RCC 7860 (cell line): ENCODE measurements at regions not wholly inside any gene's neighbourhood (a gene's known extent, or its start where the extent isn't known, plus 50 kb on each side); places are given as distances from the start of the nearest gene placed in this dataset.
"Not testable (repeated sequence)": the region's sequence is repeated elsewhere in the genome, so short reads cannot be mapped to it uniquely, and the experiment has no call there.

ENCODE experiments used
- DNase-seq: peaks from one replicate; pipeline ENCODE4 v3.0.0-alpha.2; 2015; ENCODE audit warnings: low spot score
- FAIRE-seq: peaks from 2 replicates; lab custom pipeline; 2012; peaks lifted over from hg19 to GRCh38; lab: Jason Lieb, UNC

- no peak for DNase-seq
- FAIRE-seq, result no peak
Observed at GRCh38 chr17:74119965-74120364, 83.5 kb upstream of the RPL38 start.

- FAIRE-seq, result no peak
- DNase-seq, result no peak
Observed at GRCh38 chr17:74123350-74123749, 80.1 kb upstream of the RPL38 start.

- no peak for FAIRE-seq
- DNase-seq, result no peak
Observed at GRCh38 chr17:74123866-74124444, 79.5 kb upstream of the RPL38 start.

GRCh38 chr17:74125156-74125555 is 78.3 kb upstream of the RPL38 start:
- no peak for FAIRE-seq
- DNase-seq, result no peak

GRCh38 chr17:74126179-74126900 is 77.1 kb upstream of the RPL38 start:
- DNase-seq (no peak), FAIRE-seq (no peak)

DNA sequence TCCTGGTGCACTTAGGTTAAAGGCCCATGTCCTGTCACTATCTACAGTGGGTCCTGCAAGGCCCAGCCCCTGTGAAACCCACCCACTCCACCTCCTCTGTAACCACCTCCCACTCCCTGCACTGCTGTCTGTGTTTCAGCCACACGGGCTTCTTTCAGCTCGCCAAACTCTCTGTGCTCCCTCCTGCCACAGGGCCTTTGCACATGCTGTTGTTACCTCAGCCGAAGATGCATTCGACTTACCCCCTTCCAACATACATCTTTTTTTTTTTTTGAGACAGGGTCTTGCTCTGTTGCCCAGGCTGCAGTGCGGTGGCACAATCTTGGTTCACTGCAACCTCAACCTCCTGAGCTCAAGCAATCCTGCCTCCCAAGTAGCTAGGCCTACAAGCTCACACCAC is 76.5 kb upstream of the RPL38 start:
- FAIRE-seq (no peak), DNase-seq (no peak)

DNA sequence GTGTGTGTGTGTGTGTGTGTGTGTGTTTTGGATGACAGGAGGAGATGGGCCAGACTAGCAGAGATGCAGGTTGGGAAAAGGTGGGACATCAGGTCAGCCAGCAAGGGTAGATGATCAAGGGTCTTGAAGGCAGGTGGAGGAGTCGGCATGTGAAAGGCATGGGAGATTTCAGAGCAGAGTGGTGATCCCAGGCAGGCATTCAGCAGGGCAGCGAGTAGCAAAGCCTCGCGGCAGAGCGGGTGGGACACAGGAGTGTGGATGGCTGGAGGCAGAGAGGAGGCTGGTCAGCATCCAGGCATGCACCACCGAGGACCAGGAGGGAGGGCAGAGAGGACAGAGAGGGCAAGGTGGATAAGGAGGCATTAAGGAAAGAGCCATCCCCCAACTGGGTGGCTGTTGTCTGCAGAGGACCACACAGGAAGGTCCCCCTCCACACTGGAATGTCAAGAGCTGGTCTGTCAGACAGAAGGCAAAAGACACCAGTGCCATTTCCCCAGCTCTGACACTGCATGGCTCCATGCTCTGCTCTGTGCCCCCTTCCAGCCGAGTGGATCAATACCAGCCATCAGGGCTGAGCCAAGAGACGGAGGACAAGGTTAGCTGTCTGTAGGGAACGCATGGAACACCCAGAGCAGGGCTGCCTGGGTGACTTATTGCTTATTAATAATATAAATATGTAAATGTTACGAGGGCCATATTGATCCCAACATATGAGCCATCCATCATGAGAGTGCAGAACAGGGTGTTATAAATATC is 74.8 kb upstream of the RPL38 start:
- FAIRE-seq (no peak), DNase-seq (no peak)

DNA sequence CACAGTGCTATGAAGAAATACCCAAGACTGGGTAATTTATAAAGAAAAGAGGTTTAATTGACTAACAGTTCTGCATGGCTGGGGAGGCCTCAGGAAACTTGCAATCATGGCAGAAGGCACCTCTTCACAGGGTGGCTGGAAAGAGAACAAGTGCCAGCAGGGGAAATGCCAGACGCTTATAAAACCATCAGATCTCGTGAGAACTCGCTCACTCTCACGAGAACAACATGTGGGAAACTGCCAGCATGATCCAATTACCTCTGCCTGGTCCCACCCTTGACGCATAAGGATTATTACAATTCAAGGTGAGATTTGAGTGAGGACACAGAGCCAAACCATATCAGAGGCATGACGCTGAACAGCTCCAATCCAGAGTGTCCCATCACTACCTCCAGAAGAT is 73.7 kb upstream of the RPL38 start:
- not testable (repeated sequence) for FAIRE-seq

DNA sequence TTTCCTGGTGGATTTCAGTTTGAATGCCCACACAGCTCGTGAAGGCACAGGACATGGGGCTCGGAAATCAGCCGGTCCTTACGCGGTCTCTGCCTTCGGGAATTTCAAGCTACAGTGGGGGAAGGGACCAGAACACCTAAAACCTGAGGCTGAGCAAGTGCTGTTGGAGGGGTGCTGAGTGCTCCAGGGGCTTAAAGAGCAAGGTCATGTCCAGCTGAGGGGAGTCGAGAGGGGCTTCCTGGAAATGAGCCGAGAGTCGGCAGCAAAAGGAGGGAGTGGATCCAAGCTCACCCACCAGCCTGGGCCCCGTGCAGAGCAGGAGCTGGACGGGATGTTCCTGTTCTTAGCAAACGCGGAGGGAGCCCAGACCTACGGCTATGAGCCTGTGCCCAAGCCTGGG is 73.2 kb upstream of the RPL38 start:
- no peak for FAIRE-seq
- DNase-seq, result no peak

More for the DNA sequence above, 73.7 kb upstream of the RPL38 start:
- DNase-seq, result not testable (repeated sequence)

GRCh38 chr17:74130841-74131240 is 72.6 kb upstream of the RPL38 start:
- FAIRE-seq, result no peak
- no peak for DNase-seq

DNA sequence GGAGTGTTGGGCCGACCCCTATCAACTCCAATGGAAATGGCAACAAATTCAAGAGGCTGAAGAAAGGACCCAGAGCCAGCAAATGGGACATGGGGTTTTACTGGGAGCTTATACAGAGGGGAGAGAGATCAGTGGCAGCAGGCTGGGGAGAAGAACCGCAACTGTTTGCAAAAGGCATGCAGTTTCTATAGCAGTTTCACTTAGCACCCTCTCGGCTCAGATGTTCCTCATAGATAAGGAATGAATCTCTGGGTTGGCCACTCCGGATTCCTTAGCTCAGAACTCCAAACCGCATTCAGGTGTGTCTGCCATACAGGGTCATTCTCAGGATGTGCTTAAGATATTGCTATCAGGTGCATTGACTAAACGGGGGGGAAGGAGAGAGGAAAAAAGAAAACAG is 71.1 kb upstream of the RPL38 start:
- FAIRE-seq, result no peak
- DNase-seq, result no peak

DNA sequence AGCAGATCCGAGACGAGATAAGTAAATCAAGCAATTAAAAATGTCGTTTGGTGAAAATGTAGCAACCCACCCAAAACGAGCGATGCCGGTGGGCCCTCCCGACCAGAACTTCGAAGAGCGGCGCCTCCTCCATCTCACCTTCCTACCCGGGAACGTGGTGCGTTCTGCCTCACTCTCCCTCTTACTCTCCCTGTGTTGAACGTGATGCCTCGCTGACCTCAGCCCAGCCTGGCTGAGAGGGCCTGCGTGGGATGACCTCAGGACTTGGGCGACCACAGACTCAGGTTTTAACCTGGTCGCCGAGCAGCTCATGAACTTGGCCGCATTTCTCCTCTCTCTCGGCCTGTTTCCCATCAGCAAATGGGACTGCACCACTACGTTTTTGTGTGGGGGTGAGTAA is 69.7 kb upstream of the RPL38 start:
- DNase-seq (no peak), FAIRE-seq (no peak)

DNA sequence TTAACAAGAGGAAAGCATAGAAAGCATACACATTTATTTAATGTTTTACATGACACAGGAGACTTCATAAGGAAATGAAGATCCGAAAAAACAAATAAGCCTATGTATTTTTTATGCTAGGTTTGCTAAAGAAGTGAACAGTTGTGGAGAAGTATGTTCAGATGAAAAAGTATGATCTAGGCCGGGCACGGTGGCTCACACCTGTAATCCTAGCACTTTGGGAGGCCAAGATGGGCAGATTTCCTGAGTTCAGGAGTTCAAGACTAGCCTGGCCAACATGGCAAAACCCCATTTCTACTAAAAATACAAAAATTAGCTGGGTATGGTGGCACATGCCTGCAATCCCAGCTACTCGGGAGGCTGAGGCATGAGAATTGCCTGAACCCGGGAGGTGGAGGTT is 69.2 kb upstream of the RPL38 start:
- not testable (repeated sequence) for DNase-seq, FAIRE-seq

- FAIRE-seq, result no peak
- no peak for DNase-seq
Observed at GRCh38 chr17:74134991-74135390, 68.5 kb upstream of the RPL38 start.

DNA sequence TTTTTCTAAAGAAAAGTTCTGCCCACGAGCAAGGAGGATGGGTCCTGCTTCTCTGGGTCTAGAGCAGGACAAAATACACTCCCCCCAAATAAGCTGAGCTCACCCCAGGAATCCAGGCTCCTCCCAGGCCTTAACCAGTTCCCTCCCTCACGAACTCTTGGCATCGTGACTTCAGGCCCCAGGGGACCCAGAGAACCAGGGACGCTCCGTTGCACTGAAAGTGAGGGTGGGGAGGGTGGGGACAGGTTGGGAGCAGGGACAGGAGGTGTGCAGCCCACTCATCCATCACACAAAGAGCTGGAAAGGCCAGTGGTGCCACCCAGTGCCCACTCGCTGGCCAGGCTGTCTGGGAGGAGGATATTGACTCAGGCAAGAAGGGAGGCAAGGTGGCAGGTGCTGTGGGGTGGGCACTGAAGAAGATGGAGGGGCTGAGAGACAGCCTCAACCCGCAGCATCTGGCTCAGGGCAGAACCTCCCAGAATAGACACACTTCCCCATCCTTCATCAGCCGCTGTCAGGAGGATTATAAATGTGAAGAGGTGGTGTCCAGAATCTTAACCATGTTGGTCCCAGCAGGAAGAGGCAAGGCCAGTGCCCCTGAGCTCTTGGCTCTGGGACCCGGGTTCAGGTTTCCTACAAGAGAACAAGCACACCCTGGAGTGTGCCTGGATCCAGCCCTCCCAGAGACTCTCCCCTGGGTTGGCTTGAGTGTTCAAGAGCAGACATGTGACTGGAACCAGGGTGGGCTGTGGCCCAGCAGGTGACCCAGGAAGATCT is 67.9 kb upstream of the RPL38 start:
- no peak for DNase-seq
- FAIRE-seq, result no peak

- no peak for FAIRE-seq
- no peak for DNase-seq
Observed at GRCh38 chr17:74137416-74137815, 66.1 kb upstream of the RPL38 start.

- DNase-seq (no peak), FAIRE-seq (no peak)
Observed at GRCh38 chr17:74139120-74139519, 64.4 kb upstream of the RPL38 start.

DNA sequence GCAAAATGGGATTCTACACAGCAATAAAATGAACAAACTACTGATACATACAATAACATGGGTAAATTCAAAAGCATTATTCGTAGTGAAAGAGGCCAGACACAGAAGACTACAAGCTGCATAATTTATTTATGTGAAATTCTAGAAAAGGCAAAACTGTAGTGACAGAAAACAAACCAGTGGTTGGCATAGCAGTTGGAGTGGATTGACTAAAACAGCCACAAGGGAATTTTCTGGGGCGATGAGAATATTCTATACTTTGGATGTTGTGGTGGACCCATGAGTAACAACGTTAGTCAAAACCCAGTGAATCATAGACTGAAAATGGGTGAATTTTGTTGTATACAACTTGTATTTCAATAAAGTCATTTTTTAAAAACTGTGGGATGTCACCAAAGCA is 63.2 kb upstream of the RPL38 start:
- DNase-seq (no peak), FAIRE-seq (no peak)

GRCh38 chr17:74141612-74142011 is 61.9 kb upstream of the RPL38 start:
- DNase-seq, result no peak
- FAIRE-seq, result no peak

GRCh38 chr17:74143318-74143717 is 60.2 kb upstream of the RPL38 start:
- not testable (repeated sequence) for DNase-seq, FAIRE-seq

DNA sequence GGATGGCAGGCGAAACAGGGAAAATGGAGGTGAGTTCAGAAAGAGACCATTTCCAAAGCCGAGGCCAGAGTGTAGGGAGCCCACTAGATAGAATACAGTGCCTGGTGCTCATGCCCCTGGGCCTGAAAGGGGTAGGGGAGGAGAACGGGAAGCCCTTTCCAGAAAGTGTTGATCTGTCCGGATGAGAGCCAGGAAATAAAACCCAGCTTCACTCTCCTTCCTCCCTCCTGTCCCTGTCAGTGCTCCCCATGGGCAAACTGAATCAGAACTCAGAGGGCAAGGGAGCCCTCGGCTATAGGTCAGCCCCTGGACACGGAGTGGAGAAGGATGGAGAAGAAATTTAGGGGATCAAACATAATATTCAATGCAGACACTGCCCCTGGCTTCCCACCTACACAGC is 57.7 kb upstream of the RPL38 start:
- FAIRE-seq (no peak), DNase-seq (no peak)
